ENCODE measurements at regions not wholly inside any gene's neighbourhood (a gene's known extent, or its start where the extent isn't known, plus 50 kb on each side); places are given as distances from the start of the nearest gene placed in this dataset.

DNA sequence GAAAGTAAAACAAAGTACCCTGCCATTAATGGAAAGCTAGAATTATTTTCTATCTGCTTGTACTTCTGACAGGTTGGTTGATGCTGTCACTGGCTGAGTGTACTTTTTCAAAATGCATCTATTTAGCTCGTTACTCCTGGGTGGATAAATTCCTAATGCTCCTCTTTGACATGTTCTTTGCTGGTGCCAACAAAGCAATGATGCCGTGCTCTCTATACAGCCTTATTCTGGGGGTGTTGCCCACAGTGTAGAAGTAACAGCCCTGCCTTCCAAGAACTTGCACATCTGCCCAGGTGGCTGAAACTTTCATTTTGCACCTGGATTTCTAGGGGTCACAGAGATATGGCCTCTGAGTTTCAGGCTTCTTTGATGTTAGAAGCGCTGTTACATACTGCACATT is 132.4 kb downstream of the SLC4A3 start:
- DNase-seq (ENCODE audit: low spot score): no peak
- no peak overlapping the region for H3K4me3 ChIP-seq
- H3K9me3 ChIP-seq (ENCODE audit: low read depth): no peaks in the 10 kb centered on the region
- no peaks in the 10 kb centered on the region for H3K27me3 ChIP-seq
- no peak overlapping the region for H3K27ac ChIP-seq
- no peaks in the 10 kb centered on the region for H3K4me1 ChIP-seq (ENCODE audit: insufficient read depth)
- no peaks in the 10 kb centered on the region for H3K36me3 ChIP-seq (replicated peaks; ENCODE audit: insufficient read depth, low read depth)
- no peak for TF ChIP-seq EZH2 (IDR thresholded peaks at IDR 0.05; ENCODE audit: borderline replicate concordance)
- TF ChIP-seq, protein P1, sequence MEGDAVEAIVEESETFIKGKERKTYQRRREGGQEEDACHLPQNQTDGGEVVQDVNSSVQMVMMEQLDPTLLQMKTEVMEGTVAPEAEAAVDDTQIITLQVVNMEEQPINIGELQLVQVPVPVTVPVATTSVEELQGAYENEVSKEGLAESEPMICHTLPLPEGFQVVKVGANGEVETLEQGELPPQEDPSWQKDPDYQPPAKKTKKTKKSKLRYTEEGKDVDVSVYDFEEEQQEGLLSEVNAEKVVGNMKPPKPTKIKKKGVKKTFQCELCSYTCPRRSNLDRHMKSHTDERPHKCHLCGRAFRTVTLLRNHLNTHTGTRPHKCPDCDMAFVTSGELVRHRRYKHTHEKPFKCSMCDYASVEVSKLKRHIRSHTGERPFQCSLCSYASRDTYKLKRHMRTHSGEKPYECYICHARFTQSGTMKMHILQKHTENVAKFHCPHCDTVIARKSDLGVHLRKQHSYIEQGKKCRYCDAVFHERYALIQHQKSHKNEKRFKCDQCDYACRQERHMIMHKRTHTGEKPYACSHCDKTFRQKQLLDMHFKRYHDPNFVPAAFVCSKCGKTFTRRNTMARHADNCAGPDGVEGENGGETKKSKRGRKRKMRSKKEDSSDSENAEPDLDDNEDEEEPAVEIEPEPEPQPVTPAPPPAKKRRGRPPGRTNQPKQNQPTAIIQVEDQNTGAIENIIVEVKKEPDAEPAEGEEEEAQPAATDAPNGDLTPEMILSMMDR (IDR thresholded peaks at IDR 0.05; ENCODE audit: poor library complexity): no peak
- TF ChIP-seq EZH2phosphoT487 (IDR thresholded peaks at IDR 0.05; ENCODE audit: low read depth, severe bottlenecking, unreplicated experiment): no peak
- no peaks in the 10 kb centered on the region for H4K20me1 ChIP-seq (ENCODE audit: insufficient read depth, poor library complexity, severe bottlenecking)
- H3K9me2 ChIP-seq (replicated peaks; ENCODE audit: insufficient read depth): no peaks in the 10 kb centered on the region
- H2AFZ ChIP-seq: no peak overlapping the region
- H3K79me2 ChIP-seq: no peaks in the 10 kb centered on the region
- H3K4me2 ChIP-seq: no peak overlapping the region
- WGBS (ENCODE audit: low lambda C conversion rate, missing lambda C conversion rate): 63% methylated on average over 3 of the region's 3 CpGs

DNA sequence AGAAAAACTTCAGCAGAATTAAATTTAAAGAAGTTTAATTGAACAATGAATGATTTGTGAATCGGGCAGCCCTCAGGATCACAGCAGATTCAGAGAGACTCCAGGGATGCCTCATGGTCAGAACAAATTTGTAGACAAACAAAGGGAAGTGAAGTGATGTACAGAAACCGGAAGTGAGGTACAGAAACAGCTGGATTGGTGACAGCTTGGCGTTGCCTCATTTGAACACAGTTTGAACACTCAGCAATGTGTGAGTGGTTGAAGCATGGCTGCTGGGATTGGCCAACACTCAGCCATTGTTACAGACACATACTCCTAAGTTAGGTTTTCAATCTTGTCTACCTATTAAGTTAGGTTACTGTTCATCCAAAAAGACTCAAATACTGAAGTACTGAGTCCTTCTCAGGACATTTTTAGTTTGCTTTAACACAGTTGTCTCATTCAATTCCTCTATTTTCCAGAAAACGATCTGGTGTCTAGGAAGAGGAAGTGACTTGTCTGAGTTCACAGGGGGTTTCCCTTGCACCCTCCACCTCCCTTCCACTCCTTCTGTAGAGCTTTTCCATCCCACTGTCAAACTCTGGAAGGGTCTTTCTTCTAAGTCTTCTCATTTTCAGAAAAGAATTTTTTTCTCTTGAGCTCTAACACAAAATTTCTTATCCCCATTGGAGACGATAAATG is 137.9 kb downstream of the SLC4A3 start:
- no peaks in the 10 kb centered on the region for H3K79me2 ChIP-seq

DNA sequence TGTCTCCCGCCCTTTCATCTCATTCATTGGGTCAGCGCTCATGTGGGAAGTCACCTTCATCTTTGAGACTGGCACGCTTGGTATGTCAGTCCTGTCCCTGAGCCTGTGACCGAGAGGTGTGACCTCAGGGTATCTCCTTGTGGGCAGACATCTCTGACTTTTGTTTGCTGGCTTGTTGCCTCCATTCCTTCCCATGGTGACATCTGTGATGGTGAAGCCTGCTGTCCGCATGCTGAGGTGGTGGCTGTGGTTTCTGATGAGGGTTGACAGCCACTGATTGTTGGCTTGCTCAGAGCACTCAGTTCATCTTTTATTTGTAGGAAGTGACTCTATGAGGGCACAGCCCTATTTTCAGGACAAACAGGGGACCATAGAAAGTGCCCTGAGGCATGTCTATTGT is 139.2 kb downstream of the SLC4A3 start:
- Histone ChIP-seq H3K79me2 (no peaks in the 10 kb centered on the region), H3K4me1 (ENCODE audit: insufficient read depth) (no peaks in the 10 kb centered on the region), H3K36me3 (replicated peaks; ENCODE audit: insufficient read depth, low read depth) (no peaks in the 10 kb centered on the region), H3K9me2 (replicated peaks; ENCODE audit: insufficient read depth) (no peaks in the 10 kb centered on the region), H3K27ac (no peak overlapping the region), H4K20me1 (ENCODE audit: insufficient read depth, poor library complexity, severe bottlenecking) (no peaks in the 10 kb centered on the region), H3K4me2 (no peak overlapping the region), H3K4me3 (no peak overlapping the region), H3K9me3 (ENCODE audit: low read depth) (no peaks in the 10 kb centered on the region), H2AFZ (no peak overlapping the region), H3K27me3 (no peaks in the 10 kb centered on the region)
- TF ChIP-seq EZH2 (IDR thresholded peaks at IDR 0.05; ENCODE audit: borderline replicate concordance) (no peak), EZH2phosphoT487 (IDR thresholded peaks at IDR 0.05; ENCODE audit: low read depth, severe bottlenecking, unreplicated experiment) (no peak)
- TF ChIP-seq, protein P1 (IDR thresholded peaks at IDR 0.05; ENCODE audit: poor library complexity): no peak
- no peak for DNase-seq (ENCODE audit: low spot score)
- WGBS (ENCODE audit: low lambda C conversion rate, missing lambda C conversion rate): 95% methylated on average over 5 of the region's 5 CpGs

More for the DNA sequence above, 137.9 kb downstream of the SLC4A3 start:
- no peaks in the 10 kb centered on the region for H3K36me3 ChIP-seq (replicated peaks; ENCODE audit: insufficient read depth, low read depth)
- H2AFZ ChIP-seq: no peak overlapping the region
- no peaks in the 10 kb centered on the region for H3K27me3 ChIP-seq
- no peaks in the 10 kb centered on the region for H3K9me3 ChIP-seq (ENCODE audit: low read depth)
- no peak for DNase-seq (ENCODE audit: low spot score)
- no peaks in the 10 kb centered on the region for H3K4me1 ChIP-seq (ENCODE audit: insufficient read depth)
- H3K9me2 ChIP-seq (replicated peaks; ENCODE audit: insufficient read depth): no peaks in the 10 kb centered on the region
- no peak overlapping the region for H3K4me3 ChIP-seq
- WGBS (ENCODE audit: low lambda C conversion rate, missing lambda C conversion rate): 85% methylated on average over 5 of the region's 5 CpGs
- H3K4me2 ChIP-seq: no peak overlapping the region
- no peaks in the 10 kb centered on the region for H4K20me1 ChIP-seq (ENCODE audit: insufficient read depth, poor library complexity, severe bottlenecking)
- TF ChIP-seq EZH2phosphoT487 (IDR thresholded peaks at IDR 0.05; ENCODE audit: low read depth, severe bottlenecking, unreplicated experiment) (no peak), EZH2 (IDR thresholded peaks at IDR 0.05; ENCODE audit: borderline replicate concordance) (no peak)
- TF ChIP-seq, protein P1 (IDR thresholded peaks at IDR 0.05; ENCODE audit: poor library complexity): no peak
- no peak overlapping the region for H3K27ac ChIP-seq

Data from hepatocyte (in vitro differentiated cells).